MG63 (cell line): ENCODE measurements at regions not wholly inside any gene's neighbourhood (a gene's known extent, or its start where the extent isn't known, plus 50 kb on each side); places are given as distances from the start of the nearest gene placed in this dataset.

ENCODE experiments used
- DNase-seq: peaks from one replicate; pipeline ENCODE4 v3.0.0-alpha.2; 2020
- H3K27me3 ChIP-seq: fragments of 250-450 bp; sonication (Bioruptor Pico); 2 replicates; pipeline ENCODE4 v1.5.1; 2020; ENCODE audit warnings: mild to moderate bottlenecking, moderate library complexity
- H3K36me3 ChIP-seq: fragments of 250-450 bp; sonication (Bioruptor Pico); 2 replicates; pipeline ENCODE4 v1.5.1; 2020; ENCODE audit warnings: mild to moderate bottlenecking, moderate library complexity
- H3K4me3 ChIP-seq: fragments of 250-450 bp; sonication (Bioruptor Pico); 2 replicates; pipeline ENCODE4 v1.5.1; 2020; ENCODE audit warnings: mild to moderate bottlenecking, moderate library complexity
- H3K9me3 ChIP-seq: fragments of 250-450 bp; sonication (Bioruptor Pico); 2 replicates; pipeline ENCODE4 v1.5.1; 2020; ENCODE audit warnings: mild to moderate bottlenecking, moderate library complexity

DNA sequence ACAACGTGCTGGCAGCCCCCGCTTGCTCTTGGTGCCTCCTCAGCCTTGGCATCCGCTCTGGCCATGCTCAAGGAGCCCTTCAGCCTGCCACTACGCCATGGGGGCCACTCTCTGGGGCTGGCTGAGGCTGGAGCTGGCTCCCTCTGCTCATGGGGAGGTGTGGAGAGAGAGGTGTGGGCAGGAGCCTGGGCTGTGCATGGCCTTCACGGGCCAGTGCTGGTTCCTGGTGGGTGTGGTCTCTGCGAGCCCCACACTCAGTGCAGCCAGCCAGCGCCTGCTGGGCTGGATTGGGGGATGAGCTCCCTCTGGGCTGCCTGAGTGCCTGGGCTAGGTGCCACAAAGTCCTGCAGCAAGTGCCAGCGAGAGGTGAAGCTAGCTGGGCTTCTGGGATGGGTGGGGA is 1289.1 kb downstream of the OLFM4 start:
- Histone ChIP-seq H3K27me3 (no peaks in the 10 kb centered on the region), H3K9me3 (no peaks in the 10 kb centered on the region), H3K36me3 (no peaks in the 10 kb centered on the region), H3K4me3 (no peak overlapping the region)
- DNase-seq = no peak

DNA sequence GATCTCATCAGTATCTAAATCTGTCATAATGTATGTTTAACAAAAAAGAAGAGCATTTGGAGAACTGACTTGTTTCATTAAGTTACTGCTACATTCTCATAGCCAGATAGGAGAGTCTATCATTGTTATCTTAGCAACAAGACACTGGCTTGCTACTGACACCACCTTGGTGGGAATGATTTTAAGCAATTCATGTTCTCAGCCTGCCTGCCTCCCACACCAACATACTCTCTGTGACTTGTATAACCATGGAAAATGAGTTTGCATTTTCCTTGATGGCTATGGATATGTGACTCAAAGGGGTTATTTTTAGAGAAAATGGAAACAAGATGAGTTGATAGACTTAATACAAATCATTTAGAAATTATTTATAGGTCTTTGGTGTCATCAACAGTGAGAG is 1308.9 kb downstream of the OLFM4 start:
- Histone ChIP-seq H3K36me3 (no peaks in the 10 kb centered on the region), H3K27me3 (no peaks in the 10 kb centered on the region; the same call in 1 of the 2 replicates), H3K9me3 (no peaks in the 10 kb centered on the region), H3K4me3 (no peak overlapping the region)
- DNase-seq = no peak

- no peak for DNase-seq
- H3K27me3 ChIP-seq = no peaks in the 10 kb centered on the region
- no peaks in the 10 kb centered on the region for H3K36me3 ChIP-seq
Measured at GRCh38 chr13:54347531-54347930, 1318.9 kb downstream of the OLFM4 start.

GRCh38 chr13:54356209-54356608 is 1327.6 kb downstream of the OLFM4 start:
- no peak for DNase-seq
- Histone ChIP-seq H3K36me3 (no peaks in the 10 kb centered on the region), H3K4me3 (no peak overlapping the region), H3K9me3 (no peaks in the 10 kb centered on the region), H3K27me3 (no peaks in the 10 kb centered on the region)

More at GRCh38 chr13:54347531-54347930, 1318.9 kb downstream of the OLFM4 start:
- H3K9me3 ChIP-seq = no peaks in the 10 kb centered on the region
- H3K4me3 ChIP-seq = no peak overlapping the region

GRCh38 chr13:54356849-54357248 is 1328.2 kb downstream of the OLFM4 start:
- Histone ChIP-seq H3K4me3 (no peak overlapping the region), H3K36me3 (no peaks in the 10 kb centered on the region), H3K9me3 (no peaks in the 10 kb centered on the region), H3K27me3 (no peaks in the 10 kb centered on the region)
- no peak for DNase-seq

- Histone ChIP-seq H3K9me3 (no peaks in the 10 kb centered on the region), H3K4me3 (no peak overlapping the region), H3K27me3 (no peaks in the 10 kb centered on the region), H3K36me3 (no peaks in the 10 kb centered on the region)
- DNase-seq = no peak
Measured at GRCh38 chr13:54357284-54357933, 1328.8 kb downstream of the OLFM4 start.

GRCh38 chr13:54361460-54361859 is 1332.8 kb downstream of the OLFM4 start:
- H3K27me3 ChIP-seq = no peaks in the 10 kb centered on the region
- no peaks in the 10 kb centered on the region for H3K9me3 ChIP-seq
- no peaks in the 10 kb centered on the region for H3K36me3 ChIP-seq
- no peak overlapping the region for H3K4me3 ChIP-seq
- no peak for DNase-seq

- Histone ChIP-seq H3K4me3 (no peak overlapping the region), H3K36me3 (no peaks in the 10 kb centered on the region), H3K27me3 (no peaks in the 10 kb centered on the region), H3K9me3 (no peaks in the 10 kb centered on the region)
- DNase-seq = no peak
Measured at GRCh38 chr13:54366728-54367127, 1338.1 kb downstream of the OLFM4 start.

- H3K9me3 ChIP-seq = no peaks in the 10 kb centered on the region
- H3K4me3 ChIP-seq = no peak overlapping the region
- no peak for DNase-seq
- no peaks in the 10 kb centered on the region for H3K27me3 ChIP-seq
- H3K36me3 ChIP-seq = no peaks in the 10 kb centered on the region
Measured at GRCh38 chr13:54367639-54368271, 1339.1 kb downstream of the OLFM4 start.

GRCh38 chr13:54368387-54368786 is 1339.8 kb downstream of the OLFM4 start:
- H3K9me3 ChIP-seq = no peaks in the 10 kb centered on the region
- DNase-seq = no peak
- no peaks in the 10 kb centered on the region for H3K27me3 ChIP-seq
- H3K36me3 ChIP-seq = no peaks in the 10 kb centered on the region
- H3K4me3 ChIP-seq = no peak overlapping the region

GRCh38 chr13:54373211-54373610 is 1344.6 kb downstream of the OLFM4 start:
- H3K4me3 ChIP-seq = no peak overlapping the region

GRCh38 chr13:54379461-54379860 is 1350.8 kb downstream of the OLFM4 start:
- no peaks in the 10 kb centered on the region for H3K36me3 ChIP-seq
- H3K9me3 ChIP-seq = no peaks in the 10 kb centered on the region
- DNase-seq = no peak
- H3K27me3 ChIP-seq = no peaks in the 10 kb centered on the region
- H3K4me3 ChIP-seq = no peak overlapping the region

More at GRCh38 chr13:54373211-54373610, 1344.6 kb downstream of the OLFM4 start:
- H3K27me3 ChIP-seq = no peaks in the 10 kb centered on the region
- DNase-seq = no peak
- H3K9me3 ChIP-seq = no peaks in the 10 kb centered on the region
- H3K36me3 ChIP-seq = no peaks in the 10 kb centered on the region

DNA sequence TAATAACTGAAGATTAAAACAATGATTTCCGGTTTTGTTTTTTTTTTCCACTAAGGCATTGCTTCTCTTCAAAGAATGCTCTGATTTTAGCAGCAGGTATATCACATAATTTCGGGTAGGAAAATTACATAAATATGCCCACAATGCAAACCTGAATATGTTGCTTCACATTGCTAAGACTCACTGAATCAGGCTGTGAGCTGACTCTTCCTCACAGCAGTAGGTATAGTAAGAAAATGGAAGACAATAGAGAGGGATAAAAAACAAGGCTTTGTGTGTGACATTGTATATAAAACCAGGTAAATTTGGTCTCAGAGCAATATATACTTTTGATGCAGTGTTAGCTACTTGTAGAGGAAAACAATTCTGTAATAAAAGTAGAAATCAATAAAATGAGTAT is 1355.0 kb downstream of the OLFM4 start:
- Histone ChIP-seq H3K27me3 (no peaks in the 10 kb centered on the region), H3K9me3 (no peaks in the 10 kb centered on the region), H3K36me3 (no peaks in the 10 kb centered on the region), H3K4me3 (no peak overlapping the region)
- DNase-seq = no peak

DNA sequence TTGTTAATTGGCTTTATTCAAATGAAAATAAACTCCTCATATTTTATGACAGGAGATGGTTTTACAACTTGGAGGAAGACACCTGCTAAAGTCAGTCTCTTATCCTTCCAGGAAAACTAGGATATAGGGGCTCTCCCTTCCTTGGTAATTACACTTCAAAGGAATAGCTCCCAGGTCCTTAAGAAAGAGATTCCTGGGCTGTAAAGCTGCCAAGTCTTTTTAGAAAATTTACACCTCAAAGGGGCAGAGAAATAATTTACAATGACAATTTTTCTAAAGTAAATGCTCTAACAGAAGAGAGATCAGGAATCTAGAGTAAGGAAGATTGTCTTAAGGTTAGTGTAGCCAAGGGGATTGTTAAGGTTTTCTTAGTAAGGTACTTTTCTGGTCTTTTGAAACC is 1359.0 kb downstream of the OLFM4 start:
- no peaks in the 10 kb centered on the region for H3K27me3 ChIP-seq
- H3K36me3 ChIP-seq = no peaks in the 10 kb centered on the region
- H3K4me3 ChIP-seq = no peak overlapping the region
- H3K9me3 ChIP-seq = no peaks in the 10 kb centered on the region
- no peak for DNase-seq

DNA sequence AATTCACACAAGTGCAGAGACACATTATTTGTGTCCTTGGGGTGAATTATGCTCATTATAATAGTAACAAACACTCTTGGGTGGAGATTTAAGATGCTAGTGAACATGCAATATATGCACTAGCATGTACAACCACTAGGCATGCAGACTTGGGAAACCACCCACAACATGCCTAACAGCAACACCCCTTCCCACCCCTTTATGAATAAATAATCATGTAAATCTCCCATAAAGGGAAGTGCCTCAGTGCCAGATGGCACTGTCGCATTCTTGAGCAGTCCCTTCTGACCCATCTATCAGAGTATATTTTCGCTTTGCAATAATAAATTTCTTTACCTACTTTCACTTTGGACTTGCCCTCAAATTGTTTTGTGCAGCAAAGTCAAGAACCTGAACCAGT is 1362.2 kb downstream of the OLFM4 start:
- no peak overlapping the region for H3K4me3 ChIP-seq
- no peak for DNase-seq
- no peaks in the 10 kb centered on the region for H3K9me3 ChIP-seq
- H3K36me3 ChIP-seq = no peaks in the 10 kb centered on the region
- H3K27me3 ChIP-seq = no peaks in the 10 kb centered on the region

DNA sequence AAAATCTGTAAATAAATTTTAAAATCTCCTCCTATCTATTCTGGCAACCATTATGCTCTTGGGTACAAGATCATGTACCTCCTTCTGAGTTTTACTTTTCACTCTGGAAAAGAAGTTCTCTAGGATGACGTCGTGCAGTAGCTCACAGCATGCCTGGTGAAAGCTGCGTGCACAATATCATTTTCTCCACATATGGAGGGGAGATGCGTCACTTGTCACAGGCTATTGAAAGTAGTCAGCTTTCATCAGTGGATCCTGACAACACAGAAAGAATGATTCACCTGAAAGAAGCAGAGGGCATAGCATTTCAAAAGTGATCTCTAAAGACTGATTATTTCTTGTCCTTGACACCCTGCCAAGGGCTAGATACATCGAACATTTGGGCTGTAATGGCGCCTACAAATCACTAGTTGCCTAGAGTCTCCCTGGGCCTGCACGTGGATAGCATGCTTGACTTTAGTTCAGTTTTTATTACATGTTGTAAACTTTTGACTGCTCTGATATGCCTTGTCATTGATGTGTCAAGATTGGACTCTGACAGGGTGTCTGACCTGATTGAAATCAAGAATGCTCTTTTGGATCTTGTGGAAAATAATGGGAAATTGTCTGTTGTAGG is 1365.6 kb downstream of the OLFM4 start:
- DNase-seq = no peak
- H3K36me3 ChIP-seq = no peaks in the 10 kb centered on the region
- no peaks in the 10 kb centered on the region for H3K27me3 ChIP-seq
- H3K9me3 ChIP-seq = no peaks in the 10 kb centered on the region
- no peak overlapping the region for H3K4me3 ChIP-seq

- Histone ChIP-seq H3K9me3 (no peaks in the 10 kb centered on the region), H3K36me3 (no peaks in the 10 kb centered on the region), H3K4me3 (no peak overlapping the region), H3K27me3 (no peaks in the 10 kb centered on the region)
- DNase-seq = no peak
Measured at GRCh38 chr13:54394908-54395307, 1366.3 kb downstream of the OLFM4 start.

DNA sequence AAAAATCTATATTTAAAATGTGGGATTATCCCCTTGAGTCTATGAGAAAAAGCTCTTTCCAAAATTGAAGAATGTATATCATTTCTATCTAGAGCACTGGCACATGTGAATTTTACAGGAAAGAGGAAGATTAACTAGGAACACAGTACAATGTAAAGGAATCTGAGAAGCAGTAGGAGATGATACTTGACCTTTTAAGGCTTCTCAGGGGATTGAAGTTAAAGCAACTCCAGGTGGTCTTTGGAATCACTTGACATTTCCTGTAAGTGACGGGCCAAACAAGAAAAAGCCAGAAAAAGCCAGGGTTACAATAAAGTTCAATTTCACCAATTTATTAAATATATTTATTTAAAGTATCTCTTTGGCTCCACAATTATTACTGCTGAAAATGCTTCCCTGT is 1373.9 kb downstream of the OLFM4 start:
- Histone ChIP-seq H3K4me3 (no peak overlapping the region), H3K9me3 (no peaks in the 10 kb centered on the region), H3K27me3 (no peaks in the 10 kb centered on the region), H3K36me3 (no peaks in the 10 kb centered on the region)
- DNase-seq = no peak
